Suprapubic skin (tissue), 4 donors: ENCODE measurements at regions not wholly inside any gene's neighbourhood (a gene's known extent, or its start where the extent isn't known, plus 50 kb on each side); places are given as distances from the start of the nearest gene placed in this dataset.

Experiments used
- DNase-seq, 2 donors: peaks; one replicate each; pipeline ENCODE4 v3.0.0-alpha.2; 2019; ENCODE audit warnings: low spot score in 2 of 2
- H3K27ac ChIP-seq: fragments of 200-600 bp; sonication (generic); one replicate; pipeline ENCODE4 v1.5.1; 2019
- H3K27me3 ChIP-seq: fragments of 200-600 bp; sonication (generic); one replicate; pipeline ENCODE4 v1.5.1; 2019
- H3K36me3 ChIP-seq: fragments of 200-600 bp; sonication (generic); one replicate; pipeline ENCODE4 v1.5.1; 2019
- H3K4me1 ChIP-seq: fragments of 200-600 bp; sonication (generic); one replicate; pipeline ENCODE4 v1.5.1; 2019
- H3K4me3 ChIP-seq: fragments of 200-600 bp; sonication (generic); one replicate; pipeline ENCODE4 v1.5.1; 2019; ENCODE audit warnings: mild to moderate bottlenecking
- H3K9me3 ChIP-seq: fragments of 200-600 bp; sonication (generic); one replicate; pipeline ENCODE4 v1.5.1; 2019
- EP300 ChIP-seq: sonication (generic); formaldehyde crosslinking; IDR thresholded peaks from one replicate; pipeline ENCODE4 v1.6.1; 2017; ENCODE audit warnings: antibody characterized with exemption
- POLR2A ChIP-seq, 2 donors: fragments of 450-650 bp; IDR thresholded peaks; one replicate each; pipeline ENCODE4 v1.6.1; 2017; ENCODE audit warnings: antibody characterized with exemption in 2 of 2, mild to moderate bottlenecking in 2 of 2, moderate library complexity in 2 of 2
- POLR2AphosphoS5 ChIP-seq, 3 donors: sonication (generic); formaldehyde crosslinking; IDR thresholded peaks; one replicate each; pipeline ENCODE4 v1.6.1; 2017; ENCODE audit warnings: antibody characterized with exemption in 3 of 3
- WGBS: methylation state at CpG from one replicate; pipeline ENCODE4 v1.1.5; 2018; 5-methylcytosine and 5-hydroxymethylcytosine counted together
- TF ChIP-seq, protein P1 (sequence below), 2 donors: fragments of 200-600 bp in 1 of 2; fragments of 450-650 bp in 1 of 2; sonication (generic) in 1 of 2; IDR thresholded peaks; one replicate each; pipeline ENCODE4 v1.5.1; 2016 to 2019; ENCODE audit warnings: antibody characterized with exemption in 2 of 2, mild to moderate bottlenecking in 1 of 2, moderate library complexity in 1 of 2

DNA sequence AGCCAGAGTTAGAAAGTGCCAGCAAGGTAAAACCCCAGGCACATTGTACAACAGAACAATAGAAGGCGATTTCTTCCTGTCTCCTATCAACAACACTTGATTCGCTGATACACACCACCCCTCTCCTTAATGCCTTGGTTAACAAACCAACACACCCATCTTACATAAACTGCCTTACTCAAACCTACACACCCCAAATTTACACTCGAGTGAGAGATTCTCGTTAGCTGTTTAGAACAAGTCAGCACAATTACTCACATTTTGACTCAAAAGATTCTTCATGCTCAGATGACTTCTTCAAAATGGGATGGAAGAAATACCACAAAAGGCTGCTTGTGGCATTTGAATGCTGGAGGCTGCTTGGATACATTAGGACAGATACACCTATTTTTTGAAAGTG, 80.0 kb upstream of the FOXQ1 start:
- Histone ChIP-seq H3K27ac (no peak overlapping the region), H3K4me1 (no peaks in the 10 kb centered on the region), H3K4me3 (no peak overlapping the region), H3K9me3 (no peaks in the 10 kb centered on the region), H3K27me3 (peaks cover 3% of the 10 kb centered on the region), H3K36me3 (no peaks in the 10 kb centered on the region)
- 46% methylated on average over 4 of the region's 4 CpGs for WGBS
- DNase-seq: no peak
- TF ChIP-seq EP300 (no peak), POLR2AphosphoS5 (IDR thresholded peaks at IDR 0.05) (no peak), POLR2A (IDR thresholded peaks at IDR 0.05) (no peak)
- TF ChIP-seq, protein P1, sequence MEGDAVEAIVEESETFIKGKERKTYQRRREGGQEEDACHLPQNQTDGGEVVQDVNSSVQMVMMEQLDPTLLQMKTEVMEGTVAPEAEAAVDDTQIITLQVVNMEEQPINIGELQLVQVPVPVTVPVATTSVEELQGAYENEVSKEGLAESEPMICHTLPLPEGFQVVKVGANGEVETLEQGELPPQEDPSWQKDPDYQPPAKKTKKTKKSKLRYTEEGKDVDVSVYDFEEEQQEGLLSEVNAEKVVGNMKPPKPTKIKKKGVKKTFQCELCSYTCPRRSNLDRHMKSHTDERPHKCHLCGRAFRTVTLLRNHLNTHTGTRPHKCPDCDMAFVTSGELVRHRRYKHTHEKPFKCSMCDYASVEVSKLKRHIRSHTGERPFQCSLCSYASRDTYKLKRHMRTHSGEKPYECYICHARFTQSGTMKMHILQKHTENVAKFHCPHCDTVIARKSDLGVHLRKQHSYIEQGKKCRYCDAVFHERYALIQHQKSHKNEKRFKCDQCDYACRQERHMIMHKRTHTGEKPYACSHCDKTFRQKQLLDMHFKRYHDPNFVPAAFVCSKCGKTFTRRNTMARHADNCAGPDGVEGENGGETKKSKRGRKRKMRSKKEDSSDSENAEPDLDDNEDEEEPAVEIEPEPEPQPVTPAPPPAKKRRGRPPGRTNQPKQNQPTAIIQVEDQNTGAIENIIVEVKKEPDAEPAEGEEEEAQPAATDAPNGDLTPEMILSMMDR (IDR thresholded peaks at IDR 0.05): no peak

DNA sequence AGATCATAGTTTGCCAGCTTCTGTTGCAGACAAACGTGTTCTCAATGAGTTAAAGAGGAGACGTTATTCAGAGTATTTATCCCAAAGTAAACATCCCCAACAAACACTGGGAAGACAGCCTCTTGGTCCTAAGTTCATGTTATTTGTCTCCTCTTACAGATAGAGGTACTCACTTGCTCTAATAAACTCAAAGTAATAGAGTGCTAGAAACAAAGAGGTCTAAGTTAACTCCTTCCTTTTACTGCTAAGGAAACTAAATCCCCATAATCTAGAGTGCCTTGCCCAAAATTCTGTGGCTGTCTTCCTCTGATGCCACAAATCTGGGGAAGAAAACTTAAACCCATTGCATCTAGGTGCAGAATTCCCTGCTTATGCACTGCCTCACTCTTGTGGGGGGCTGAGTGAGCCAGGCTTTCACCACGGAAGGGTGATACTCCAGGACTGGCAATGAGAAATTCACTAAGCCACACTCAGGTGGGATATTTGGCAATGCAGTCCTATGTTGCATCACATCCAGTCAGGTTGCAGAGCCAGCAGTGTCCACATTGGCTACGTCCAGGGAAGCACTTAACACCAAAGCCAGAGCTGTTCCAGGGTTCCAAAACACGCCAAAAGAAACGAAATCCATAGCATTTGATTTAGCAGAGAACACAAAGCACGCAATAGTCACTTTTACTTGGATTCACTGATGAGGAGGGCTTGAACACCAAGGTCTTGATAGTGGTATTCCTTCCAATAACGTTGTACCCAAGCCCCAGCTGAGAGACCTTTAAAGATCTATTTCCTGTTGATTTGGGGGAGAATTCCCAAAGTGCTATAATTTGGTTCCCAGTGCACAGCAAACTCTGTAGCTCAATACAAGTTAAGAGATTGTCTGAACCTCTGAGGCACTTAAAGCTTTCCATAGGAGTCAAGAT, 81.0 kb upstream of the FOXQ1 start:
- Histone ChIP-seq H3K36me3 (no peaks in the 10 kb centered on the region), H3K27ac (no peak overlapping the region), H3K4me1 (peaks cover 3% of the 10 kb centered on the region), H3K9me3 (no peaks in the 10 kb centered on the region), H3K27me3 (peaks cover 3% of the 10 kb centered on the region), H3K4me3 (no peak overlapping the region)
- no peak for DNase-seq
- WGBS: 77% methylated on average over 8 of the region's 8 CpGs
- TF ChIP-seq EP300 (no peak), POLR2A (IDR thresholded peaks at IDR 0.05) (no peak), POLR2AphosphoS5 (IDR thresholded peaks at IDR 0.05) (no peak)
- TF ChIP-seq, protein P1 (IDR thresholded peaks at IDR 0.05): no peak

DNA sequence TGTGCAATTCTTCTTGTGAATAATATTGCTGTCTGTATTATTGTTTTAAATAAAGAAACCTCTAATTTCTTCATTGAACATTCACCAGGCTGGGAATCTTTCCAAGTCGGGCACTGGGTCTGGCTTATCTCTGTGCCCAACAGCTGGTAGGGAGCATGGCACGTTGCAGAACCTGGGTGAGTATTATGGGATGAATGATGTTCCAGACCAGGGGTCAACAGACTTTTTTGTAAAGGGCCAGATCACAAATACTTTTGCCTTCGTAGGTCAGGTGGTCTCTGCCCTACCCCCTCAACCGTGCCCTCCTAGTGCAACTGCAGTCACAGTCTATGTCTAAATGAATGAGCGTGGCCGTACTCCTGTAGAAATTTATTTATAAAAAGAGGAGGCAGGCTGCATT, 81.6 kb upstream of the FOXQ1 start:
- TF ChIP-seq POLR2AphosphoS5 (IDR thresholded peaks at IDR 0.05) (no peak), POLR2A (IDR thresholded peaks at IDR 0.05) (no peak), EP300 (no peak)
- TF ChIP-seq, protein P1 (IDR thresholded peaks at IDR 0.05): no peak
- Histone ChIP-seq H3K36me3 (no peaks in the 10 kb centered on the region), H3K27ac (no peak overlapping the region), H3K4me1 (peaks cover 3% of the 10 kb centered on the region), H3K4me3 (no peak overlapping the region), H3K9me3 (no peaks in the 10 kb centered on the region), H3K27me3 (peaks cover 3% of the 10 kb centered on the region)
- no peak for DNase-seq
- WGBS: 82% methylated on average over 6 of the region's 6 CpGs

DNA sequence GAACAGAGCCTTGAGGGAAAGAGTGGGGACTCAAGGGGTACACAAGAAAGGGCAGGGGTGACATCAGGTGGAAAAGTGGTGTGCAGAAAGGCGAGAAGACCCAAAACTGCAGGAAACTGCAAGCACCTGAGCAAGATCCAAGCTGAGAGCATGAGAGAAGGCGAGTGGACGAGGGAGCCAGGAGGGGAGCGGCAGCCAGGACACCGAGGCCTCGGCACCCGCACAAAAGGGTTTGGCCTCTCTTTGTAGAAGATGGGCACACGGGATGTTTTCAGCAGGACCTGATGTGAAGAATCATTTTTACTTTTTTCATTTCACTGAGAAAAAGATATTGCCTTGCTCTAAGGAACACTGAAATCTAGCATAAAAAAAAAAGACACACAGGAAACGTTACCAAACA, 82.1 kb upstream of the FOXQ1 start:
- 92% methylated on average over 9 of the region's 9 CpGs for WGBS
- H3K9me3 ChIP-seq: no peaks in the 10 kb centered on the region
- H3K4me3 ChIP-seq: no peak overlapping the region
- peaks cover 3% of the 10 kb centered on the region for H3K27me3 ChIP-seq
- peaks cover 3% of the 10 kb centered on the region for H3K4me1 ChIP-seq
- no peak overlapping the region for H3K27ac ChIP-seq
- TF ChIP-seq POLR2AphosphoS5 (IDR thresholded peaks at IDR 0.05): no peak
- no peak for TF ChIP-seq EP300
- no peak for TF ChIP-seq POLR2A (IDR thresholded peaks at IDR 0.05)
- TF ChIP-seq, protein P1 (IDR thresholded peaks at IDR 0.05): no peak
- H3K36me3 ChIP-seq: no peaks in the 10 kb centered on the region
- no peak for DNase-seq

DNA sequence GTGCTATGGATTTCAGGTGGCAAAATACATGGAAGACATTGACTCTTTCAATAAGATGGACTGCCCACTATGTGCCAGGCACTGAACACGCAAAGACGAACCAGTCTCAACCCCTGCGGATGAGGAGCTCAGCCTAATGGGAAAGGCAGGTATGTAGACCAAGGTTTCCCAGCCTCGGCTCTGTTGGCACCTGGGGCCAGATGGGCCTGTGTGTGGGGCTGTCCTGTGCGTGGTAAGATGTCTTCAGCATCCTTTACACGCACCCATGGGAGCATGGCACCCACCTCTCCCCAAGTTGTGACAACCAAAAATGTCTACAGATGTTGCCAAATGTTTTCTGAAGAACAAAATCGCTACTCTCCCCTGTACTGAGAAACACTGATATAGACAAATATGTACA, 82.6 kb upstream of the FOXQ1 start:
- Histone ChIP-seq H3K9me3 (no peaks in the 10 kb centered on the region), H3K27ac (no peak overlapping the region), H3K36me3 (no peaks in the 10 kb centered on the region), H3K27me3 (peaks cover 3% of the 10 kb centered on the region), H3K4me1 (peaks cover 3% of the 10 kb centered on the region), H3K4me3 (no peak overlapping the region)
- DNase-seq: no peak
- TF ChIP-seq POLR2A (IDR thresholded peaks at IDR 0.05): no peak
- TF ChIP-seq, protein P1 (IDR thresholded peaks at IDR 0.05): no peak
- TF ChIP-seq POLR2AphosphoS5 (IDR thresholded peaks at IDR 0.05): no peak
- TF ChIP-seq EP300: no peak
- WGBS: 86% methylated on average over 7 of the region's 7 CpGs
